HK-2 (cell line): ENCODE measurements at regions not wholly inside any gene's neighbourhood (a gene's known extent, or its start where the extent isn't known, plus 50 kb on each side); places are given as distances from the start of the nearest gene placed in this dataset.

Source experiments
- DNase-seq: peaks from one replicate; pipeline ENCODE4 v3.0.0-alpha.2; 2018; ENCODE audit not compliant: unreplicated experiment

- no peak for DNase-seq
Observed at GRCh38 chr1:118247593-118247992, 62.6 kb upstream of the SPAG17 start.

- DNase-seq: no peak
Observed at GRCh38 chr1:118246646-118247045, 61.6 kb upstream of the SPAG17 start.

- DNase-seq: no peak
Observed at GRCh38 chr1:118244194-118244593, 59.2 kb upstream of the SPAG17 start.

GRCh38 chr1:118243269-118243668 is 58.2 kb upstream of the SPAG17 start:
- no peak for DNase-seq
